ENCODE measurements at regions not wholly inside any gene's neighbourhood (a gene's known extent, or its start where the extent isn't known, plus 50 kb on each side); places are given as distances from the start of the nearest gene placed in this dataset.

GRCh38 chr10:31154996-31155395 lies 123.3 kb upstream of the ZNF438 start:
- H3K36me3 ChIP-seq (ENCODE audit: control insufficient read depth, insufficient read depth, low read length): no peaks in the 10 kb centered on the region
- no peak overlapping the region for H3K27ac ChIP-seq (ENCODE audit: low read depth, low read length)
- no peak for DNase-seq
- no peaks in the 10 kb centered on the region for H3K27me3 ChIP-seq (ENCODE audit: control insufficient read depth, insufficient read depth, low read length, poor library complexity, severe bottlenecking)
- H3K4me3 Mint-ChIP-seq: no peak overlapping the region
- peaks cover 1% of the 10 kb centered on the region for H3K9me3 Mint-ChIP-seq
- peaks cover 9% of the 10 kb centered on the region for H3K4me1 Mint-ChIP-seq
- no peaks in the 10 kb centered on the region for H3K4me1 ChIP-seq (ENCODE audit: control insufficient read depth, insufficient read depth, low read length)
- H3K9ac ChIP-seq (ENCODE audit: extremely low read depth, low read length, poor library complexity, severe bottlenecking): no peak overlapping the region
- no peak for TF ChIP-seq CTCF (conservative IDR thresholded peaks at IDR 0.05)
- no peaks in the 10 kb centered on the region for H3K9me3 ChIP-seq (ENCODE audit: control insufficient read depth, low read length)
- no peaks in the 10 kb centered on the region for H3K36me3 Mint-ChIP-seq (ENCODE audit: low read depth)
- no peak overlapping the region for H3K4me3 ChIP-seq (ENCODE audit: low read length)
- WGBS, 2 experiments (ENCODE audit: insufficient coverage in 1 of 2, insufficient read length in 1 of 2): 61 to 83% methylated on average over 1 to 3 of the region's 3 CpGs
- no peaks in the 10 kb centered on the region for H3K27me3 Mint-ChIP-seq (ENCODE audit: insufficient read depth)
- H3K27ac Mint-ChIP-seq: no peak overlapping the region

DNA sequence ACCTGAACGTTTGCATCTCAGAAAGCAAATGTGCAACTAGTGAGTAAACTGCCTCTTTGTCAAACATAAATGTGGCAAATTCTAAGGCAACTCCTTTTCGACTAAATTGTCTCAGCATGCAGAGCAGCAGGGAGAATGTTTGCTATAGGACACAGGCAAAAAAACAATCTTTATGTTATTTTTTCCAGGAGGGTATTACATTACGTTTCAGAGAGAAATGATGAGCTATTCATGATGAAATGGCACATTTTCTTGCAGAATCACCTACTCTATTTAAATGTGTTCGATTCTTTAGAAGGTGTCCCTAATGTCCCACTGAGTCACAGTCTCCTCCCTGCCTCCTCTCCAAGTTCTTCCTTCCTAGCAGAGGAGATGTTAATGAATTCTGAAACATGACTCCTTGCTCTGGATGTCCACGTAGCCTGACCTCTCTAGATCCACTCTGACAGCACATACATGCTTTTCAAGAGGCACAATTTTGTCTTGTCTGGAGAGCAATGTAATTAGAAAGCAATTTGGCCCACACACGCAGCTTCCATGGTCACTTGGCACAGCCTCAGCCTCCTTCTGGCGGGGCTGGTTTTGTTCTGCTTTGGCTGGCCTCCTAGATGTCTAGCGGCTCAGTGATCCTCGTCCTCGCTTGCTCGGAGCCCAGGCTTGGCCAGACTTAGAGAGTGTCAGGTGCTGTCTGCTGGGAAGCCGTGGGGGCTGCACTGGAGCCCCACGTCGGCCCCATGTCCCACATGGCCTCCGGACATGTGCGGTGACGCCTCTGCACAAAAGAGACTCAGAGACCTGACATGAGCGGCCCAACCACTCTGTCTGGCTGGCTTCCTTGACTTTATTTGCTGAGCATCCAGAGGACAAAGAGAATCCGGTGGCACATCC lies 125.7 kb upstream of the ZNF438 start:
- no peaks in the 10 kb centered on the region for H3K27me3 Mint-ChIP-seq (ENCODE audit: insufficient read depth)
- WGBS, 2 experiments (ENCODE audit: insufficient coverage in 1 of 2, insufficient read length in 1 of 2): 74 to 86% methylated on average over 18 to 19 of the region's 19 CpGs
- peaks cover 7% of the 10 kb centered on the region for H3K4me1 Mint-ChIP-seq
- no peak for DNase-seq
- no peaks in the 10 kb centered on the region for H3K27me3 ChIP-seq (ENCODE audit: control insufficient read depth, insufficient read depth, low read length, poor library complexity, severe bottlenecking)
- peak overlapping the region; percentile 88 for H3K27ac ChIP-seq (ENCODE audit: low read depth, low read length)
- H3K9me3 Mint-ChIP-seq: peaks cover 1% of the 10 kb centered on the region
- H3K4me3 Mint-ChIP-seq: no peak overlapping the region
- no peak for TF ChIP-seq CTCF (conservative IDR thresholded peaks at IDR 0.05)
- no peaks in the 10 kb centered on the region for H3K4me1 ChIP-seq (ENCODE audit: control insufficient read depth, insufficient read depth, low read length)
- no peaks in the 10 kb centered on the region for H3K9me3 ChIP-seq (ENCODE audit: control insufficient read depth, low read length)
- H3K27ac Mint-ChIP-seq: no peak overlapping the region
- H3K4me3 ChIP-seq (ENCODE audit: low read length): no peak overlapping the region
- H3K9ac ChIP-seq (ENCODE audit: extremely low read depth, low read length, poor library complexity, severe bottlenecking): no peak overlapping the region
- no peaks in the 10 kb centered on the region for H3K36me3 ChIP-seq (ENCODE audit: control insufficient read depth, insufficient read depth, low read length)
- no peaks in the 10 kb centered on the region for H3K36me3 Mint-ChIP-seq (ENCODE audit: low read depth)

GRCh38 chr10:31158011-31158658 lies 126.5 kb upstream of the ZNF438 start:
- Histone ChIP-seq H3K4me3 (ENCODE audit: low read length) (no peak overlapping the region), H3K4me1 (ENCODE audit: control insufficient read depth, insufficient read depth, low read length) (no peaks in the 10 kb centered on the region), H3K27ac (ENCODE audit: low read depth, low read length) (peak overlapping the region; percentile 88), H3K9ac (ENCODE audit: extremely low read depth, low read length, poor library complexity, severe bottlenecking) (no peak overlapping the region), H3K9me3 (ENCODE audit: control insufficient read depth, low read length) (no peaks in the 10 kb centered on the region), H3K36me3 (ENCODE audit: control insufficient read depth, insufficient read depth, low read length) (no peaks in the 10 kb centered on the region), H3K27me3 (ENCODE audit: control insufficient read depth, insufficient read depth, low read length, poor library complexity, severe bottlenecking) (no peaks in the 10 kb centered on the region)
- peaks cover 1% of the 10 kb centered on the region for H3K9me3 Mint-ChIP-seq
- no peak overlapping the region for H3K27ac Mint-ChIP-seq
- no peaks in the 10 kb centered on the region for H3K36me3 Mint-ChIP-seq (ENCODE audit: low read depth)
- 92 to 97% methylated on average over 5 to 9 of the region's 9 CpGs for WGBS, 2 experiments (ENCODE audit: insufficient coverage in 1 of 2, insufficient read length in 1 of 2)
- no peaks in the 10 kb centered on the region for H3K27me3 Mint-ChIP-seq (ENCODE audit: insufficient read depth)
- no peak for DNase-seq
- no peak overlapping the region for H3K4me3 Mint-ChIP-seq
- TF ChIP-seq CTCF (conservative IDR thresholded peaks at IDR 0.05): no peak
- H3K4me1 Mint-ChIP-seq: peaks cover 3% of the 10 kb centered on the region
